Activated CD8-positive, alpha-beta T cell treated with anti-CD3 and anti-CD28 coated beads, Interleukin-2, amount 10 ng/mL, durations not matched to agents 7 days and 5 days (primary cell): ENCODE measurements at regions not wholly inside any gene's neighbourhood (a gene's known extent, or its start where the extent isn't known, plus 50 kb on each side); places are given as distances from the start of the nearest gene placed in this dataset.
"Not testable (repeated sequence)": the region's sequence is repeated elsewhere in the genome, so short reads cannot be mapped to it uniquely, and the experiment has no call there.

Source experiments
- ATAC-seq: fragments of 150-1000 bp; cut with Tn5 transposase; one replicate; pipeline ENCODE4 v1.10.0; 2021; ENCODE audit warnings: moderate library complexity
- CTCF ChIA-PET: fragments of 350-600 bp; sonication (Branson Sonifier 250); formaldehyde crosslinking; loops from one replicate; lab custom pipeline; 2021; ENCODE audit warnings: antibody characterized with exemption; lab: Charles Lee
- POLR2A ChIA-PET: fragments of 350-600 bp; sonication (Branson Sonifier 250); formaldehyde crosslinking; loops from one replicate; lab custom pipeline; 2021; ENCODE audit warnings: antibody characterized with exemption; lab: Charles Lee
- DNase-seq: peaks from one replicate; pipeline ENCODE4 v3.0.0-alpha.2; 2020
- H3K27ac Mint-ChIP-seq: one replicate; pipeline ENCODE4 v1.8.0; 2021; ENCODE audit warnings: mild to moderate bottlenecking, mixed read lengths
- H3K27me3 Mint-ChIP-seq: one replicate; pipeline ENCODE4 v1.8.0; 2021; ENCODE audit warnings: low read depth, mixed read lengths
- H3K36me3 Mint-ChIP-seq: one replicate; pipeline ENCODE4 v1.8.0; 2021; ENCODE audit warnings: low read depth, mixed read lengths
- H3K4me1 Mint-ChIP-seq: one replicate; pipeline ENCODE4 v1.8.0; 2021; ENCODE audit warnings: low read depth, mixed read lengths
- H3K4me3 Mint-ChIP-seq: one replicate; pipeline ENCODE4 v1.8.0; 2021; ENCODE audit warnings: mild to moderate bottlenecking, mixed read lengths
- H3K9me3 Mint-ChIP-seq: one replicate; pipeline ENCODE4 v1.8.0; 2022; ENCODE audit warnings: mixed read lengths; ENCODE audit not compliant: insufficient read depth

DNA sequence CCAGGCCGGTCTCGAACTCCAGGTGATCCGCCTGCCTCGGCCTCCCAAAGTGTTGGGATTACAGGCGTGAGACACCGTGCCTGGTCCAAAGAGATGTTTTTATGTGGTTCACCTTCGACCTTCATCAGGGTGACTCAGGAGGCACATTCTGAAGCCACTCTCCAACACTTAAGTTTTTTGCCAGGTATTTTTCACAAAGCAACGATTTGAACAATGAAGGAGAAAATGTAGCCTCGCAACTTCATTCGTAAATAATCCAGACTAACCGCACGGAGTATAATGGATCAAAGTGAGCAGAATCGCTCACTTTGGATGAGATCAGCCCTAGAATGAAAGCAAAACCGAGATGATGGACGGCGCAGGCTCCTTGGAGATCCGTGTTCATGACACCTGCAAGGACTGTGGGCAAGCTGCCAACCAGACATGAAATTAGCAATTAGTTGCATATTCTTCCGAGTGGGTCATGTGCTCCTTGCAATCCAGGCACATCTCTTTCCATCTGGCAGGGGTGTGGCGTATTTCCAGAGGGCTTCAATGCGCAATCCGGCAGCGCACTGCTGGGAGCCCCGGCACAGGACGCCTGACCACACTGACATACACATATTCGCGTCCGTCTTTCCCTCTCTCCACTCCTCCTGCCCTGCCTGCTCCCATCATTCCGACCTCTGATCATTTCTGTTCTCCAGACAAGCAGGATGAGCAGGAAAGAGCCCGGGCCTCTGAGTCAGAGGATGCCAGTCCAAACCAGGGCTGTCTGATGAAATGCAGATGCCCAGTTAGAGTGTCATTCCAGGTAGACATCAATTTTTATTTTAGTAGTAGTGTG is 148.4 kb downstream of the KLF6 start:
- DNase-seq (no peak), ATAC-seq (no peak)
- Mint-ChIP-seq H3K4me3 (no peak overlapping the region), H3K27ac (no peak overlapping the region), H3K9me3 (no peaks in the 10 kb centered on the region), H3K36me3 (no peaks in the 10 kb centered on the region), H3K4me1 (peaks cover 3% of the 10 kb centered on the region), H3K27me3 (peaks cover 5% of the 10 kb centered on the region)
- CTCF ChIA-PET: no interaction called here
- POLR2A ChIA-PET: no interaction called here

DNA sequence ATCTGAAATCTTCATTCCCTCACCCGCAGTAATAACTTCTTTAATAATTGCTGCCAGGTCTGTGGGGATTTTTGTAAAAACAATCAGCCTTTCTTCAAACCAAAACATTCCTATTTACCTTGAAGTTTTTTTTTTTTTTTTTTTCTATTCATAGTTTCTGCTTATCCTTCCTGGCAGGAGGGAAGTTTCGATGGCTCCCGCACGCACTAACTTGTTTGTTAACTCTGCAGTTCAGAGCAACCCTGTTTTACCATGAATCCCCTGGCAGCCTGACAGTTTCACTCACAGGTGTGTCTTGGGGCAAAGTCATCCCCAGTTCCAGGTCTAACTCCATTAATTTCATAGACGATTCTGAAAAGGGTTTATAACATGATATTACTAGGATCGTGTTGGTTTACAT is 149.3 kb downstream of the KLF6 start:
- ATAC-seq: no peak
- POLR2A ChIA-PET: no interaction called here
- Mint-ChIP-seq H3K4me3 (no peak overlapping the region), H3K36me3 (no peaks in the 10 kb centered on the region), H3K27me3 (peaks cover 10% of the 10 kb centered on the region), H3K4me1 (no peaks in the 10 kb centered on the region), H3K27ac (no peak overlapping the region), H3K9me3 (no peaks in the 10 kb centered on the region)
- no peak for DNase-seq
- CTCF ChIA-PET: no interaction called here

DNA sequence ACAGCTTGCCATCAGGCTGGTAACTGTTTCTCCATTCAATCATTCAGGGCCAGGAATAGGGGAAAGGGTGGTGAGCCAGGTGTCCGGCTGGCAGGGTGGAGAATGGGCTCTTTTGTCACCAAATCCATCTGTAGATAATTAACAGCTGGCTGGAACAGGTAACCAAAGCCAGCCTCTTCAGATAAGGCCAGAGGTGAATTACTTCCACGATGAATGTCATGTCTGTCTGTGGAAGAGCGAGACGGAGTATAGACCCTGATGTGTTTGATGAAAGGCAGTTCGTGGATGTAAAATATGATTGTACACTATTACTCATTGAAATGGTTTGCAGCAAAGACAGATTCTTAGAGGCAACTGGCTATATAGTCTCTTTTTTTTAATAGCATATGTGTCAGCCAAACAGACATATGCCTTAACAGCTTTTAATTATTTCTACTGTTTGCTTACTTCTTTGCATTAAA is 149.8 kb downstream of the KLF6 start:
- H3K9me3 Mint-ChIP-seq: no peaks in the 10 kb centered on the region
- CTCF ChIA-PET: no interaction called here
- no peaks in the 10 kb centered on the region for H3K36me3 Mint-ChIP-seq
- H3K4me3 Mint-ChIP-seq: no peak overlapping the region
- H3K4me1 Mint-ChIP-seq: no peaks in the 10 kb centered on the region
- ATAC-seq (no peak), DNase-seq (no peak)
- H3K27me3 Mint-ChIP-seq: peaks cover 11% of the 10 kb centered on the region
- no peak overlapping the region for H3K27ac Mint-ChIP-seq
- POLR2A ChIA-PET: no interaction called here

- H3K9me3 Mint-ChIP-seq, H3K4me3 Mint-ChIP-seq, CTCF ChIA-PET, H3K27ac Mint-ChIP-seq, POLR2A ChIA-PET, H3K36me3 Mint-ChIP-seq, ATAC-seq, DNase-seq, H3K4me1 Mint-ChIP-seq: not testable (repeated sequence)
- H3K27me3 Mint-ChIP-seq: peaks cover 11% of the 10 kb centered on the region
Measured at GRCh38 chr10:3634646-3635045, 150.4 kb downstream of the KLF6 start.

DNA sequence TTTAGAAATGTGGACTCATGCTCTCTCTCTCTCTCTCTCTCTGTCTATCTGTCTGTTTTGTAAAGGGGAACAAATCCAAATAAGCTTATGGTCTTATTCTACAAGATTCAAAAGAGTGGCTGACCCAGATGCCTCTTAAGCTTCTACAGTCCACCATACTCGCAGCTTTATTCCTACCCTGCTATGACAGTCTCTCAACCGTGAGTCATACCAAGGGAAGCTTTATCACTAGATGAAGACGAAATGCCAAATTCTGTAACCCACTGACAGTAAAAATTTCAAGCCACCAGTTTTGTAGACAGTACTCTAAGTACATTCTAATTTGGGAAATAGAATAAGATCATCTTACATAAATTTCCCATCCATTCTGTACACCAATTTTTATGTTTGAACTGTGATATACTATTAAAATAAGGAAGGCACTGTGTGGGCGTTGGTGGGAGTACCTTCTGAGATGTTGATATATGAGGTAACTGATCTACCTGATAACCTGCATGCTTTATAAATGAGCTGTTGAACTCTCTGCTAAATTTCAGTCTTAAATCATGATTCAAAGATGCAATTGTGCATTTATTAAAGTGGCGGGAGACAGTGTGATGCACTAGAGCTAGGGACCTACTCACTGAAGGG is 153.2 kb downstream of the KLF6 start:
- H3K27me3 Mint-ChIP-seq: peaks cover 8% of the 10 kb centered on the region
- ChIA-PET POLR2A (no interaction called here), CTCF (interaction anchor here (0.9 kb wide), 1 partner anchor 1025 kb away, joined by 3 read pairs; no protein-coding TSS in a partner anchor)
- H3K4me3 Mint-ChIP-seq: no peak overlapping the region
- DNase-seq (no peak), ATAC-seq (no peak)
- no peaks in the 10 kb centered on the region for H3K9me3 Mint-ChIP-seq
- H3K36me3 Mint-ChIP-seq: no peaks in the 10 kb centered on the region
- no peak overlapping the region for H3K27ac Mint-ChIP-seq
- H3K4me1 Mint-ChIP-seq: no peaks in the 10 kb centered on the region

- no peaks in the 10 kb centered on the region for H3K9me3 Mint-ChIP-seq
- ATAC-seq (no peak), DNase-seq (no peak)
- ChIA-PET POLR2A (no interaction called here), CTCF (no interaction called here)
- no peak overlapping the region for H3K27ac Mint-ChIP-seq
- H3K4me3 Mint-ChIP-seq: no peak overlapping the region
- no peaks in the 10 kb centered on the region for H3K36me3 Mint-ChIP-seq
- peaks cover 8% of the 10 kb centered on the region for H3K27me3 Mint-ChIP-seq
- no peaks in the 10 kb centered on the region for H3K4me1 Mint-ChIP-seq
Measured at GRCh38 chr10:3631291-3631690, 153.7 kb downstream of the KLF6 start.

DNA sequence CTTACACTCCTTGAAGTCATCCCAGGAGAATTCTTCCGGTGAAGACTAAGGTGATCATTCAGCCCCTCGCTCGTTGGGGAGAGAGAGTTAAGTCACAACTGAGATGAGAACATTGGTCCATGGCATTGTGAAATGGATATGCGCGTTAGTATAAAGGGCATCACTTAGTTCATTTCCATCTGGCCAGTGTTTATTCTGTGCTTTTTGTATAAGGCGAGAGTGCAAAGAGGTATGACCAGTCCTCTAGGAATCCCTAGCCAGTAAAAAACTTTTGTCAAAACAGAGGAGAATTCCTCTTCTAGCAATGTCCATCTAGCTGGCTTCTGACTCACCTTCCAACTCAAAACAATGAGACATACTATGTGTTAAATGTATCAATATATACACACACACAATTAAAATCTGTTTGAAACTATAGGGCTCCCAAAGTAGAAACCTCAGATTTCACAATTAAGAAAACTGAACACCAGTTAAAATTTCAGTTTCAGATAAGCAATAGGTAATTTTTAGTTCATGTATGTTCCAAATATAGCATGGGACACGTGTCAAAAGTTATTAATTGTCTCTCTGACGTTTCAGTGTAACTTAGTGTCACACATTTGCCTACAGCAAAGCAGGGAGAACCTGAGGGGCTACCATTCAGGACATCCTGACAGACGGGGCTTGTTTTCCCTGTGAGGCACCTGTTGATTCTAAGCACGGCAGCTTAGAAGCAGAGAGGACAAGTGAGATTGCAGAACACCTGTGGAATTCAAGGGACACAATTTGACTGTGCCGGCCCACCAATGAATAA is 158.9 kb downstream of the KLF6 start:
- Mint-ChIP-seq H3K27me3 (peaks cover 5% of the 10 kb centered on the region), H3K4me3 (no peak overlapping the region), H3K36me3 (no peaks in the 10 kb centered on the region), H3K9me3 (no peaks in the 10 kb centered on the region), H3K27ac (no peak overlapping the region), H3K4me1 (peaks cover 14% of the 10 kb centered on the region)
- ChIA-PET POLR2A (no interaction called here), CTCF (no interaction called here)
- DNase-seq (no peak), ATAC-seq (no peak)

DNA sequence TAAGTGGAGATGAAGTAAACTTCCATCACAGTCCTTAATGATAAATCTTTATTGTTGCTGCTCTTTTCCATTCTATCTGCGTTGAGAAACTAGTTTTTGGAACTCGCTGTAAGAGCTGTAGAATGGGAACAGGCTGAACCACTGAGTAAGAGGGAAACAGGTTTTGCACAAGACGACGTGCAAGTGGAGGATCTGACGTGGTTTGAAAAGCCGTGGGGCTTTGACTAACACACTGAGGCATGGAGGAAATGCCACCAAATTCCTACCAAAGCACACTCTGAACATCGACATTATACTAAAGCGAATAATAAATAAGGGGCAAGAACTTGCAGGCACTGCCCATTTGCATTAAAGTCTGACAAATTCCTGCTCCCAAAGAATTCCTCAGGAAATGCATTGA is 160.6 kb downstream of the KLF6 start:
- DNase-seq (no peak), ATAC-seq (no peak)
- Mint-ChIP-seq H3K9me3 (peaks cover 8% of the 10 kb centered on the region), H3K36me3 (peaks cover 4% of the 10 kb centered on the region), H3K4me3 (no peak overlapping the region), H3K27me3 (peaks cover 3% of the 10 kb centered on the region), H3K4me1 (peaks cover 14% of the 10 kb centered on the region), H3K27ac (no peak overlapping the region)
- ChIA-PET CTCF (interaction anchor here (0.9 kb wide), 1 partner anchor 22 kb away, joined by 3 read pairs; no protein-coding TSS in a partner anchor), POLR2A (no interaction called here)

DNA sequence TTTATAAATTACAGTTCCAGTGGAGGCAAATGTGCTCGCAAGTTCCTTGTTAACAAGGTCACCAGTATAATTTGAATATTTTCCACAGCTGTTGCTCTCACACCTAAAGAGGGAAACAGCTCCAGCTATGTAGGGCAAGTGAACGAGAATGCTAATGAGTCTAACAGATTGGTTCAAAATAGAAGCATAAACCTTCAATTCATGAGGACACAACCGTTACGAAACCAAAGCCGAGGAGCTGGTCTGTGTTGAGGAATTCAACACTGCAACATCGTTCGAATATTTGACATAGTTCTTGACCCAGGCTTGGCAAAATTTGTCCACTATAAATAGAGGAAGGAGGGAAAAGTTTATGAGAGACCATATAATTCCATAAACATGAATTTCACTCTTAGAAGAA is 161.3 kb downstream of the KLF6 start:
- ChIA-PET POLR2A (interaction anchor here (1.4 kb wide), 1 partner anchor 161 kb away, joined by 5 read pairs; the partner anchor contains the start of gene KLF6), CTCF (interaction anchor here (0.9 kb wide), 1 partner anchor 22 kb away, joined by 3 read pairs; no protein-coding TSS in a partner anchor)
- H3K27ac Mint-ChIP-seq: no peak overlapping the region
- peaks cover 8% of the 10 kb centered on the region for H3K9me3 Mint-ChIP-seq
- no peak overlapping the region for H3K4me3 Mint-ChIP-seq
- ATAC-seq: no peak
- peaks cover 3% of the 10 kb centered on the region for H3K27me3 Mint-ChIP-seq
- peaks cover 14% of the 10 kb centered on the region for H3K4me1 Mint-ChIP-seq
- H3K36me3 Mint-ChIP-seq: peaks cover 4% of the 10 kb centered on the region
- no peak for DNase-seq

DNA sequence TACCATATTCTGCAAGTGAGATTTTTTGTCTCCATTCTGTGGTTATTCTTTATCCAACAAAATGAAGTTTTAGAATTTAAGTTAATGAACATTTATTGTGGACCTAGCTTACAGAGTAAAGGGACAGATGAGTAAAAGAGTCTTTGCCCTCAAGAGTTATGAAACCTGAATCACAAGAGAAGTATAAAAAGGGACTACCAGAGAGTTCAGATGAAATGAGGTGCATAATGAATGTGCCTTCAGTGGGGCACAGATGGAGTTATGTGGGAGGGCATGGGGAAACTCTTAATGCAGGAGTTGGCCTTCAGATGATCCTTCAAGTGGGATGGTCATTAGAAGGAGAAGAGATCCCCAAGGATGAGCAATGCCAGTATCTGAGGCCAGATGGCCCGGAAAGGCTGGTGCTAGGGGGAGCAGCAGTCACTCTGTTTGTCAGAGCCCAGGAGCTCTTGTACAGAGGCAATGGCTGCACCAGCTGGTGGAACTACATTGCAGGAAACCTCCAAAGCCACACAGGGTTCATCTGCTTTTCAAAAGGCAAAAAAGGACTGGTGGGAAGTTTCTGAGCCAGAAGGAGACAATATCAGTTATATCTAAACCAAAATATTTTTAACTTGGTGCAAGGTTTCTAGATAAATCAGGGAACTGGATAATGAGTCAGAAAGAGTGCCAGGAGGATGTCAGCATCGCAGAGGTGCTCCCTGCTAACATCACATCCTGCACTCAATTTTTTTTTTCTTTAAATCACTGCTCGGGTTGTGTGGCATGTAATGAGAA is 162.0 kb downstream of the KLF6 start:
- ChIA-PET POLR2A (interaction anchor here (1.4 kb wide), 1 partner anchor 162 kb away, joined by 5 read pairs; the partner anchor contains the start of gene KLF6), CTCF (interaction anchor here (0.9 kb wide), 1 partner anchor 33 kb away, joined by 3 read pairs; no protein-coding TSS in a partner anchor)
- H3K4me3 Mint-ChIP-seq: no peak overlapping the region
- peaks cover 3% of the 10 kb centered on the region for H3K27me3 Mint-ChIP-seq
- H3K9me3 Mint-ChIP-seq: peaks cover 8% of the 10 kb centered on the region
- peak; percentile 61 for ATAC-seq
- peaks cover 14% of the 10 kb centered on the region for H3K4me1 Mint-ChIP-seq
- DNase-seq: peak; percentile 31
- H3K36me3 Mint-ChIP-seq: peaks cover 4% of the 10 kb centered on the region
- no peak overlapping the region for H3K27ac Mint-ChIP-seq

GRCh38 chr10:3622427-3622826 is 162.6 kb downstream of the KLF6 start:
- DNase-seq: no peak
- Mint-ChIP-seq H3K27me3 (peaks cover 3% of the 10 kb centered on the region), H3K9me3 (peaks cover 8% of the 10 kb centered on the region), H3K36me3 (peaks cover 4% of the 10 kb centered on the region), H3K4me3 (no peak overlapping the region), H3K4me1 (peaks cover 14% of the 10 kb centered on the region), H3K27ac (no peak overlapping the region)
- CTCF ChIA-PET: interaction anchor here (0.9 to 1.1 kb wide), 2 partner anchors 34 to 1145 kb away, joined by 3 read pairs; no protein-coding TSS in a partner anchor
- ATAC-seq: no peak
- POLR2A ChIA-PET: interaction anchor here (1.4 kb wide), 1 partner anchor 163 kb away, joined by 5 read pairs; the partner anchor contains the start of gene KLF6
